Fibroblast of peridontal ligament (primary cell): ENCODE measurements at regions not wholly inside any gene's neighbourhood (a gene's known extent, or its start where the extent isn't known, plus 50 kb on each side); places are given as distances from the start of the nearest gene placed in this dataset.
"Not testable (repeated sequence)": the region's sequence is repeated elsewhere in the genome, so short reads cannot be mapped to it uniquely, and the experiment has no call there.

Experiments used
- DNase-seq: peaks from one replicate; pipeline ENCODE4 v3.0.0-alpha.2; 2010; ENCODE audit errors: extremely low read depth

DNA sequence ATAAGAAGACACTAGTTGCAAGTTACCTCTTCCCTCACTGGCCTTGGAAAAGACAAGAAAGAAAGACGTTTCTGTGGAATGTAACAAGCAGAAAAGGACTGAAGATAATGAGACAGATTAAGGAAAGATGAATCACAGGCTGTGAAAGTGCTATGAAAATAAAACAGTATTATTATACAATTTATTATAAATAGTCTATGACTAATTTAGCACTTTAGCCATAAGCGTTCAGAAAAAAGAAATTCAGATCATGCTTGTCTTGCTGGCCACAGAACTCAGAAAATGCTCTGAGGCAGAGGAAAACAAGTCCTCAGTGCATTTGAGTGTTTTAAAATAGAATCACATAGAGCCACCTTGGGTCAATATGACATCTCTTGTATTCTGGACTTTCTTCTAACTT, 174.8 kb upstream of the NBPF9 start:
- DNase-seq, result not testable (repeated sequence)

GRCh38 chr1:149279015-149279414, 175.7 kb upstream of the NBPF9 start:
- not testable (repeated sequence) for DNase-seq

- not testable (repeated sequence) for DNase-seq
These were observed 176.2 kb upstream of the NBPF9 start for GRCh38 chr1:149279512-149279911.

DNA sequence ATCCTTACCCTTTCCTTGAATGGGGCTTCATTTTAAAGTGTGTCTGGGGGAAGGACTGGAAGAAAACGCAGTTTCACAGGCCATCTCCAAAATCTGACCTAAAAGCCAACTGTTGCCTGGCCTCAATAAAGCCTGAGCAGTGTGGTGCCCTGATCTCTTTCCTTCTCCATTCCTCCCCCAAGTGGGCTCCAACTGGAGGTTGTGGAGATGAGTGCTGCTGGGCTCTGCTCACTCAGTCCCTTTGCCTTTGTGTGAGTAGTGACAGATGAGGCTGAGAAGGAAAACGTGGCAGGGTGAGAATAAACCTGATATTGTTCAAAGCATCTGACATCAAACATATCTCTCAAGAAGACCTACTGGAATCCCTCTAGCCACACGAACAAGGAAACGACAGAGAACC, 181.4 kb upstream of the NBPF9 start:
- not testable (repeated sequence) for DNase-seq

- not testable (repeated sequence) for DNase-seq
These were observed 181.9 kb upstream of the NBPF9 start for GRCh38 chr1:149285205-149285604.

GRCh38 chr1:149285638-149286037, 182.3 kb upstream of the NBPF9 start:
- DNase-seq, result not testable (repeated sequence)

DNA sequence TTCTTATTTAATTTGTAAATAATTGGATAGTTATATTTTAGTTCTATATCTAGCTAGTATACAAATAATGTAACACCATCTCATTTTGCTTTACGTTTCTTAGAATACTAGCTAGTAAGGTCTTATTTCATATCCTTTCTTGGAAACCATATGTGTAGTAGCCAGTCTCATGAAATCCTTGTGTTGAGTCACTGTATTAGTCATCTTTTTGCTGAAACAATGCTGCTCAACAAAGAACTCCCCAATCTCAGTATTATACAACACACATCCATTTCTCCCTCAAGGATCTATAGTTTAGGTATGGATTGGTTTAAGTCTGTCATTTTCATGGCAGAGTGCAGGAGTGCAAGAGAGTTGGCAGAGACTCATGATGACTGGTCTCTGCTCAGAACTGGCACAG, 185.2 kb upstream of the NBPF9 start:
- DNase-seq, result not testable (repeated sequence)

- DNase-seq, result not testable (repeated sequence)
These were observed 174.2 kb upstream of the NBPF19 start for GRCh38 chr1:149300478-149301218.

DNA sequence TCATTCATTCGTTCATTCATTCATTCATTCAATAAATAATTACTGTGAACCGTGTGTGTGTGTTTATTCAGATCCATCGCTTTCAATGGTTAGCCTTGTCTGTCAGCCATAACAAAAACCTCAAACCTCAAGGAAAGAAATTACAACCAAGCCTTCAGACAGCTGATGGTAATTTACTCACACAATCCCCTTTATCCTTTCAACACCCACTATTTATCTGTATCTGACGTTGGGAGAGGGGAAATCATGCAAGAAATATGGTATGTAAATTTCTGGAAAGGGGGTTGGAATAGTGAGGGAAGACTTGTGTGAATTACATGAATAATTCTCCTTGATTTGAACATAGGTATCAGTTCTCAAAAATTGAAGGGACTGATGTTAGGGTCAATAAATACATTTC, 173.6 kb upstream of the NBPF19 start:
- not testable (repeated sequence) for DNase-seq

- DNase-seq, result not testable (repeated sequence)
These were observed 170.0 kb upstream of the NBPF19 start for GRCh38 chr1:149304796-149305195.

GRCh38 chr1:149307640-149308039, 167.2 kb upstream of the NBPF19 start:
- not testable (repeated sequence) for DNase-seq

- DNase-seq, result not testable (repeated sequence)
These were observed 159.9 kb upstream of the NBPF19 start for GRCh38 chr1:149314921-149315320.

GRCh38 chr1:149320971-149321731, 153.7 kb upstream of the NBPF19 start:
- DNase-seq, result not testable (repeated sequence)

DNA sequence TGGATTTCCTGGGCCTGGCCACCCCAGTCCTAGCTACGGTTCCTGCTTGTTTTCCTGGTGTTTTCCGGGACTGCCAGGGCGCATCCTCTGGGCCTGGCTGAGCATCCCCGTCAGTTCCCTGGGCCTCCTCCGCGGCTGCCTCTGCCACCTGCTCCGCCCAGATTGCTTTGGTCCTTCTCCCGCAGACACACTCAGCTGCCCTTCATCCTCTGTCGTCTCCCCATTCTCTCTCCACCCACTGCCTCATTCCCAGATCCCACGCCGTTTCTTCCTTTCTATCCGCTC, 153.2 kb upstream of the NBPF19 start:
- not testable (repeated sequence) for DNase-seq

DNA sequence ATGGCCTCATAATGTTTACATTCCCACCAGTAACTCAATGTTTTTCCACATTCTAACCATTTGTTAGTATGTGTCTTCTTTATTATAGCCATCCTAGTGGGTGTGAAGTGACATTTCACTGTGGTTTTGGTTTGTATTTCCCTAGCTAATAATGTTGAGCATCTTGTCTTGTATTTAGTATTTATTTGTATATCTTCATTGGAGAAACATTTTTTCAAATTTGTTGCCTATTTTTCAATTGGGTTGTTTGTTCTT, 144.8 kb upstream of the NBPF19 start:
- DNase-seq, result not testable (repeated sequence)

- DNase-seq, result not testable (repeated sequence)
These were observed 138.8 kb upstream of the NBPF19 start for GRCh38 chr1:149336082-149336481.

DNA sequence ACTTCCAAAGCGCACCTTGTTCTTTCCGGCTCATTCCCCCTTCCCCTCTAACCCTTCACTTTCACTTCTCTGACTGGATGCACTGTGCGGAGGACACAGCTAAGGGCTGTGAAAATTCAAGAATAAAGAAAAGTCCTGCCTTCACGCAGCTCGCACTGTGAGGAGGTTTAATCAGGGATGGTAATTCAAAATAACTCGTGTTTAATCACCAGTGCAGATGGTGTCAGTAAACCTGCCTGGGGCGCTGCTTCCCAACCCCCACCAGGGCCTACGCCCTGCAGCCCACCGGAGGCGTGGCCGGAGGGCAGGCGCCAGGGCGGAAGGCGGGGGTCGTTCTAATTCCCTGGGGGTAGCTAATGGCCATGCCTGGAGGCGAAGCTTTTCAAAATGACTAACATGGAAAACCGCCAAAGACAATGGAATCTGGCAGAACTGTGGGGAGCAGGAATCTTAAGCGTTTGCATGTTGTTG, 136.6 kb upstream of the NBPF19 start:
- not testable (repeated sequence) for DNase-seq

DNA sequence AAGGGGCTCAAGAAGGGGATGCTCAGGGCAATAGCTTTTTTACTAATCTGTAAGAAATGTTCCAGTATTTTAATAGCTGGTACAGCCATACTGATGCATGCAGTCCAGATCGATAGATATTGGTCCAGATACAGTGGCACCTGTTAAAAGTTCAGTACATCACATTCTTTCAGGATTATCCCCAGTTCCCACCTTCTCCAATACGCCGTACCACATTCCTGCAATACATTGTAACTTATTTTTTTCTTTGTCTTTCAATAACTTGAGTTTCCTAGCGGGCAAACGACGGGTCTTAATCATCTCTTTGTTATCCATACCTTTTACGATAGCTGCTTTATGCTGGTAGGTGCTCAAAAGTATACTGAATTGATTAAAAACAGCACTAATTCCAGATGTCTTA, 136.1 kb upstream of the NBPF19 start:
- not testable (repeated sequence) for DNase-seq

- not testable (repeated sequence) for DNase-seq
These were observed 125.4 kb upstream of the NBPF19 start for GRCh38 chr1:149349448-149349847.

- DNase-seq, result not testable (repeated sequence)
These were observed 122.6 kb upstream of the NBPF19 start for GRCh38 chr1:149352205-149352604.

- DNase-seq, result not testable (repeated sequence)
These were observed 120.3 kb upstream of the NBPF19 start for GRCh38 chr1:149354579-149354978.

DNA sequence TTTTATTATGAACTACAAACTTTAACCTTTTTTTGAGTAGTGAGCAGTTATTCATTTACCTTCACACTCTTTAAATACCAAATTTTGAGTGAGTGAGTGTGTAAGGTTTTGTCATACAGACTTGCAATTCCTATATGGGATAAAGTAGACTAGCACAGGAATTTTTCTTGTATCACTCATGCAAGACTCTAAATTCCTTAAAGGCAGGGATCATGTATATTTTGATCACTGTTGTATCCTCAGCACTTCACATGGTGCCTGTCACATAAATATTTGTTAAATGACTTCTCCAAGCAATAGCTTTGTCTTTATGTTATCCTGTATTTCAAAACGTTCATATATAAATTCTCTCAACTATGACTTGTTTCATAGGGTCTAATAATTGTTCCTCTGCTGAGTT, 119.1 kb upstream of the NBPF19 start:
- not testable (repeated sequence) for DNase-seq

DNA sequence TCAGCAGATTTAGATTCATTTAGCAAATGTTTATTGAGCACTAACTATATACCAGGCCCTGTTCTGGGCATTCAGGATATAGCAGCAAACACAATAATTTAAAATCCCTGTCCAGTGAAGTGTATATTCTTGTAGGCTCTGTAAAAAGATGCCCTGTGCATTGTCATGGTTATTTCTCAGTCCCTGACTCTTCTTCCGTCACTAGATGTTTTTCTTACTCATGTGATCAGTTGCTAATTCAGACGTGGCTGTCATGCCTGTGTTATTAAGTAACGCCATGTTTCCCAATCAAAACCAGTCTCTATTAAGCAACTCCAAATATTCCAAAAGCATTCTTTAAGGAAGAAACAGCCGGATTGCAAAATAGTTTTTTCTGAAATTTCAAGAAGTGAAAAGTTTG, 118.7 kb upstream of the NBPF19 start:
- not testable (repeated sequence) for DNase-seq
